GM12874 (cell line): ENCODE measurements at regions not wholly inside any gene's neighbourhood (a gene's known extent, or its start where the extent isn't known, plus 50 kb on each side); places are given as distances from the start of the nearest gene placed in this dataset.

Experiments used
- CTCF ChIP-seq: IDR thresholded peaks from 2 replicates; pipeline ENCODE4 v1.5.1; 2011; ENCODE audit warnings: low read depth, mild to moderate bottlenecking, control low read depth, low read length, moderate library complexity; ENCODE audit not compliant: insufficient read depth

- no peak for TF ChIP-seq CTCF
Measured at GRCh38 chr4:74627504-74627903, 166.8 kb downstream of the BTC start.

GRCh38 chr4:74628852-74629620, 165.3 kb downstream of the BTC start:
- TF ChIP-seq CTCF: no peak

- TF ChIP-seq CTCF: no peak
Measured at GRCh38 chr4:74630551-74630950, 163.8 kb downstream of the BTC start.

- no peak for TF ChIP-seq CTCF
Measured at GRCh38 chr4:74631338-74631737, 163.0 kb downstream of the BTC start.

- TF ChIP-seq CTCF: no peak
Measured at GRCh38 chr4:74631988-74632387, 162.3 kb downstream of the BTC start.

- TF ChIP-seq CTCF: no peak
Measured at GRCh38 chr4:74632634-74633033, 161.7 kb downstream of the BTC start.

GRCh38 chr4:74635074-74635473, 159.2 kb downstream of the BTC start:
- no peak for TF ChIP-seq CTCF
